Ectodermal cell (in vitro differentiated cells): ENCODE measurements at regions not wholly inside any gene's neighbourhood (a gene's known extent, or its start where the extent isn't known, plus 50 kb on each side); places are given as distances from the start of the nearest gene placed in this dataset.

Source experiments
- H3K27ac ChIP-seq: 2 replicates; pipeline ENCODE4 v1.7.0; 2013; ENCODE audit warnings: mild to moderate bottlenecking, low read depth, low read length; ENCODE audit not compliant: insufficient read depth, poor library complexity, severe bottlenecking
- H3K27me3 ChIP-seq: 2 replicates; pipeline ENCODE4 v1.7.0; 2013; ENCODE audit warnings: mild to moderate bottlenecking, low read length; ENCODE audit not compliant: insufficient read depth, control insufficient read depth, poor library complexity, severe bottlenecking
- H3K36me3 ChIP-seq: one replicate; pipeline ENCODE4 v1.7.0; 2013; ENCODE audit warnings: low read length; ENCODE audit not compliant: control insufficient read depth, insufficient read depth
- H3K4me1 ChIP-seq: one replicate; pipeline ENCODE4 v1.7.0; 2013; ENCODE audit warnings: low read length; ENCODE audit not compliant: control insufficient read depth, insufficient read depth
- H3K4me3 ChIP-seq: 2 replicates; pipeline ENCODE4 v1.7.0; 2013; ENCODE audit warnings: low read depth, low read length, control low read depth; ENCODE audit not compliant: insufficient read depth
- H3K9me3 ChIP-seq: 2 replicates; pipeline ENCODE4 v1.7.0; 2013; ENCODE audit warnings: mild to moderate bottlenecking, low read length, moderate library complexity; ENCODE audit not compliant: control insufficient read depth
- WGBS, 2 experiments: methylation state at CpG; one replicate each; pipeline ENCODE4 v1.1.7; 2013; ENCODE audit warnings: missing lambda C conversion rate in 2 of 2; 5-methylcytosine and 5-hydroxymethylcytosine counted together

GRCh38 chr15:81751256-81751655, 294.6 kb downstream of the MEX3B start:
- 92% methylated on average over 7 of the region's 7 CpGs for WGBS, 2 experiments
- no peak overlapping the region for H3K27ac ChIP-seq

DNA sequence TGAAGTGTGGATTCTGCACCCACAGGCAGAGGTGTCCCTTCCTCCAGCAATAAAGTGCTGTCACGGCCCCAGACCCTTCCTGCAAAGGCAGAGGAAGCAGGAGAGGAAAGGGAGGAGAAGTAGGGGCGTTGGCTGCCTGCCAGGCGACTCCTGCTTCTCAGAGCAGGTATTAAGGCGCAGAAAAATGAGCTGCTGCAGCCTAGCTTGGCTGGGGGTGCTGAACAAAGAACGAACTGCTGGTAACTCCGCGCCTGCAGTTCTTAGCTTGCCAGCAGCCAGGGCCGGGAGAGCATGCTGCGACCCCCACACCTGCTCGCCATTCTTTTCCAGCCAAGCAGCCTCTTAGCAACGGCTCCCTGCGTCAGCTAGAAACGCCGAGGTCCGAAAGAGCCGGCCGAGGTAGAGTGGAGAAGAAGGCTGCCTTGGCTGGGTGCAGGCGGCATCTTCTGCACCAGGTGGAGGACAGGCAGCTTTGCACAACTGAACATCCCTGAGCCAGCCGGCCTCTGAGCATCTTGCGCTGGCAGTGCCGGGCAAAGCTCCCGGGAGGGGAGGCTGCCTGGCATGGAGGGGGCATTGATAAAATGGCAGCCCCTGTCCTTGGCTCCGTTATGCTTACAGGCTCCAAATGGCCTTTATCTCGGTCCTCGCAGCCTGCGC, 296.0 kb downstream of the MEX3B start:
- no peaks in the 10 kb centered on the region for H3K9me3 ChIP-seq
- 91 to 92% methylated on average over 26 of the region's 26 CpGs for WGBS, 2 experiments

More at GRCh38 chr15:81751256-81751655, 294.6 kb downstream of the MEX3B start:
- no peaks in the 10 kb centered on the region for H3K36me3 ChIP-seq
- no peaks in the 10 kb centered on the region for H3K27me3 ChIP-seq
- H3K4me3 ChIP-seq = no peak overlapping the region
- peaks cover 28% of the 10 kb centered on the region for H3K4me1 ChIP-seq
- no peaks in the 10 kb centered on the region for H3K9me3 ChIP-seq

DNA sequence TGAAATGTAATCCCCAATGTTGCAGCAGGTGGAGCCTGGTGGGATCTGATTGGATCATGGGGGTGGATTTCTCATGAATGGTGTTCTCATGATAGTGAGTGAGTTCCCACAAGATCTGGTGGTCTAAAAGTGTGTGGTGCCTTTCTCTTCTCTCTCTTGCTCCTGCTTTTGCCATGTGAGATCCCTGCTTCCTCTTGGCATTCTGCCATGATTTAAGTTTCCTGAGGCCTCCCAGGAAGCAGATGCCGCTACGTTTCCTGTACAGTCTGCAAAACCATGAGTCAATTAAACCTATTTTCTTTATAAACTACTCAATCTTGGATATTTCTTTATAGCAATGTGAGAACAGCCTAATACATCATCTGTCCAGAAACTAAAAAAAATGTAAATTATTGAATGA, 298.3 kb downstream of the MEX3B start:
- Histone ChIP-seq H3K27me3 (no peaks in the 10 kb centered on the region), H3K4me3 (no peak overlapping the region), H3K36me3 (no peaks in the 10 kb centered on the region), H3K4me1 (peaks cover 17% of the 10 kb centered on the region), H3K27ac (no peak overlapping the region), H3K9me3 (no peaks in the 10 kb centered on the region)
- 94 to 95% methylated on average over 2 of the region's 2 CpGs for WGBS, 2 experiments

More for the DNA sequence above, 296.0 kb downstream of the MEX3B start:
- Histone ChIP-seq H3K4me3 (no peak overlapping the region), H3K27ac (no peak overlapping the region), H3K36me3 (no peaks in the 10 kb centered on the region), H3K4me1 (peaks cover 28% of the 10 kb centered on the region), H3K27me3 (no peaks in the 10 kb centered on the region)

- 91% methylated on average over 3 of the region's 3 CpGs for WGBS, 2 experiments
- Histone ChIP-seq H3K36me3 (no peaks in the 10 kb centered on the region), H3K9me3 (no peaks in the 10 kb centered on the region), H3K27me3 (no peaks in the 10 kb centered on the region), H3K4me3 (no peak overlapping the region), H3K27ac (no peak overlapping the region), H3K4me1 (peaks cover 13% of the 10 kb centered on the region)
These were observed 298.8 kb downstream of the MEX3B start for GRCh38 chr15:81747026-81747425.

GRCh38 chr15:81744364-81744763, 301.5 kb downstream of the MEX3B start:
- Histone ChIP-seq H3K27me3 (no peaks in the 10 kb centered on the region), H3K36me3 (no peaks in the 10 kb centered on the region), H3K4me1 (peaks cover 4% of the 10 kb centered on the region), H3K27ac (no peak overlapping the region), H3K9me3 (no peaks in the 10 kb centered on the region), H3K4me3 (no peak overlapping the region)
- 93 to 97% methylated on average over 4 of the region's 4 CpGs for WGBS, 2 experiments

DNA sequence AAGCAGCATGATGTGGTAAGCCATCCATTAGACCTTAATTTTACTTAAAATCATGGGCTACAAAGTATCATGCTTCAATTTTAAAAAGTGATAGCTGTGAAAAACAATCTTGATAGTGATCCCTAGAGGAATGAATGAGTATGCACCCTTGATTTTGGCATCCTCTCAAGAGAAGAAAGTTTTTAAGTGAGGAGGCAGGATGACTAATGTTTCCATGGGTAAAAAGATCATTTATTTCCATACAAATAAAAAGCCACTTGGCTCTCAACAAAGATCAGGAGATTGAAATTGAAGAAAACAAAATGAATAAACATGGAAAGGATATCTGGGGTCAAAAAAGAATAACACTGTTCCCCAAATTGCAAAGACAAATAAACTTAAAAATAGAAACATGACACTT, 305.4 kb downstream of the MEX3B start:
- Histone ChIP-seq H3K27me3 (no peaks in the 10 kb centered on the region), H3K4me3 (no peak overlapping the region), H3K36me3 (no peaks in the 10 kb centered on the region), H3K9me3 (no peaks in the 10 kb centered on the region), H3K4me1 (peaks cover 4% of the 10 kb centered on the region), H3K27ac (no peak overlapping the region)

- H3K4me1 ChIP-seq = no peaks in the 10 kb centered on the region
- H3K9me3 ChIP-seq = no peaks in the 10 kb centered on the region
- H3K4me3 ChIP-seq = no peak overlapping the region
- H3K36me3 ChIP-seq = no peaks in the 10 kb centered on the region
- whole genome bisulfite sequencing, 2 experiments = 90 to 100% methylated on average over 3 of the region's 3 CpGs
- H3K27me3 ChIP-seq = no peaks in the 10 kb centered on the region
- H3K27ac ChIP-seq = no peak overlapping the region
These were observed 316.5 kb downstream of the MEX3B start for GRCh38 chr15:81729340-81729739.

GRCh38 chr15:81728726-81729125, 317.1 kb downstream of the MEX3B start:
- no peaks in the 10 kb centered on the region for H3K9me3 ChIP-seq
- H3K4me3 ChIP-seq = no peak overlapping the region
- no peaks in the 10 kb centered on the region for H3K36me3 ChIP-seq
- H3K4me1 ChIP-seq = no peaks in the 10 kb centered on the region
- no peaks in the 10 kb centered on the region for H3K27me3 ChIP-seq
- H3K27ac ChIP-seq = no peak overlapping the region

DNA sequence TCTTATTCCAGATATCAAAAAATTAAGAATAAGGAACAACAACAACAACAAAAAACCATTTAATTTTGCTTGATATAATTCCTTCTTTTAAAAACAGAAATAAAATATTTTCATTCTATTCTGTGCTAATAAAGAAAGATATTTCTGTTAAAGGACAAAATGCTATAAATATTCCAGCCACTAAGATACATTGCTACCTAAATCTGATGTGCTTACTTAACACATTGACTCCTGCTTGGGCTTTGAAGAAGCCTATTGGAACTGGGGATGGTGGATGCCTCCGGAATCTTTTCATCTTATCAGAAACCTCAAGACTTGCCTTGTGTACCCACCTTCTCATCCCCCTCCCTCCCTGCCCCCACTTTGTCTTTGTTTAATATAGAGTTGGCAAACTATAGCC, 320.2 kb downstream of the MEX3B start:
- no peaks in the 10 kb centered on the region for H3K36me3 ChIP-seq
- H3K9me3 ChIP-seq = no peaks in the 10 kb centered on the region

GRCh38 chr15:81724536-81724935, 321.3 kb downstream of the MEX3B start:
- H3K36me3 ChIP-seq = no peaks in the 10 kb centered on the region
- H3K4me3 ChIP-seq = no peak overlapping the region
- H3K9me3 ChIP-seq = no peaks in the 10 kb centered on the region
- no peaks in the 10 kb centered on the region for H3K4me1 ChIP-seq
- 92 to 97% methylated on average over 2 of the region's 2 CpGs for WGBS, 2 experiments
- no peaks in the 10 kb centered on the region for H3K27me3 ChIP-seq
- no peak overlapping the region for H3K27ac ChIP-seq

More for the DNA sequence above, 320.2 kb downstream of the MEX3B start:
- Histone ChIP-seq H3K4me3 (no peak overlapping the region), H3K4me1 (no peaks in the 10 kb centered on the region), H3K27ac (no peak overlapping the region), H3K27me3 (no peaks in the 10 kb centered on the region)
- WGBS, 2 experiments = 86 to 93% methylated on average over 1 of the region's 1 CpG

GRCh38 chr15:81723701-81724100, 322.1 kb downstream of the MEX3B start:
- Histone ChIP-seq H3K4me3 (no peak overlapping the region), H3K27me3 (no peaks in the 10 kb centered on the region), H3K36me3 (no peaks in the 10 kb centered on the region), H3K4me1 (no peaks in the 10 kb centered on the region), H3K27ac (no peak overlapping the region), H3K9me3 (no peaks in the 10 kb centered on the region)
- WGBS, 2 experiments = 93 to 94% methylated on average over 3 of the region's 3 CpGs
